CD4-positive, alpha-beta T cell treated with Interleukin-6 at 100 ng/mL for 8 hours (primary cell): ENCODE measurements at regions not wholly inside any gene's neighbourhood (a gene's known extent, or its start where the extent isn't known, plus 50 kb on each side); places are given as distances from the start of the nearest gene placed in this dataset.
"Not testable (repeated sequence)": the region's sequence is repeated elsewhere in the genome, so short reads cannot be mapped to it uniquely, and the experiment has no call there.

ENCODE experiments used
- DNase-seq: peaks from one replicate; pipeline ENCODE4 v3.0.0-alpha.2; 2020; ENCODE audit warnings: mixed read lengths, low spot score

DNA sequence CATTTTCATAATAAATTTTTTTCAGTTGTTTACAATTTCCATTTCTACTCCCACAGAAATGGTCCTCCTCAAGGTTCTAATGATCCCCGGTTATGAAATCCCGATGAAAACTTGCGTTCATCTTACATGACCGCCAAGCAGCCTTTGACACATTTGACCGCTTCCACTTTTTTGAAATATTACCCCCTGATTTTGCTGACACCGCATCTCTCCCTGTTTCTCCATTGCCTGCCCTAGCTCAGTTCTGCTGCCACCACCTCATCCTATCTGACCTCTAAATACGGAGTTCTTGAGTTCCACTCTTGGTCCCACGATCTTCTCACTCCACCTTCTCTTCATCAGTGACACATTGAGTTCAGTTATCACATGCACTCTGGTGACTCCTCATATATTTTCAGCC, 74.1 kb downstream of the SLC35B3 start:
- DNase-seq: no peak

GRCh38 chr6:8352966-8353340, 82.4 kb downstream of the SLC35B3 start:
- no peak for DNase-seq

- DNase-seq: no peak
These were observed 82.9 kb downstream of the SLC35B3 start for GRCh38 chr6:8352335-8352965.

- DNase-seq: no peak
These were observed 91.7 kb downstream of the SLC35B3 start for GRCh38 chr6:8343600-8343999.

DNA sequence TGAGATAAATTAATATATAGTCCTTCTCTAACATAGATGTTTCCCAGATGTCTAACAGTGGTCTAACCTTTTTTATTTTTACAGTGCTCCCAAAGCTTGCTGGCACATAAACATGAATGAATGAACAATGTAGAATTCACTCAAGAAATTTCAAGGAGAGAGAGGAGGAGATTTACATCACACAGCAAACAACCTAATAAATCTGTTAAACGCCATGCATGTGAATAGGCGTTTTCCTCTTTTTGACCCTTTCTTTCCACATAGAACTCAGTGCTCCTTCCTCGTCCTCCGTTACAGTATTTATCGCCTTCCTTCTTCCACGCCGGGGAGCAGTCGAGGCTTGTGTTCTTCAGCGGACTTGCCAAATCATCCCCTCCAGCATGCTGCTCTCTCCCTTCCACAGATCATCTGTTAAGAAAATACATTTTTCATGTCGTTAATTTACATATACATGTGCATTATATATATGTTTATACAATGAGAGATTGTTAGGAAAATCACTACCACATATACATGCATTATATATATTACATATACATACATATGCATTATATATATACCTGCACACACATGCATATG, 93.0 kb downstream of the SLC35B3 start:
- no peak for DNase-seq

DNA sequence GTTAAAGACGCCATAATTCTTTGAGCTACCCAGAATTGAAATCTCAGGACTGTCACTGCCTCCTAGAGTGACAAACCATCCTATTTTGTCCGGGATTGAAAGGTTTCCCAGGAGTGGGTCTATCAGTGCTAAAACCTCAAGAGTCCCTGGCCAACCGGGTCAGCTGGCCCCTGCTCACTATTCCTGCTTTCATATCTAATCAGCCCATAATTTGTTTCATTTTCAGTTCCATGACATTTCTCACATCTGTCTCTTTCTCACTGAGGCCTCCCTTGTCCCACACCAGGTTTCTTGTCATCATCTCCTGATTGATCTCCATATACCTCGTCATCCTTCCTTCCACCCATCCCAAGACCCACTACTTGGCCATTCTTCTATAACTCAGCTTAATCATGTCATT, 98.2 kb downstream of the SLC35B3 start:
- no peak for DNase-seq

DNA sequence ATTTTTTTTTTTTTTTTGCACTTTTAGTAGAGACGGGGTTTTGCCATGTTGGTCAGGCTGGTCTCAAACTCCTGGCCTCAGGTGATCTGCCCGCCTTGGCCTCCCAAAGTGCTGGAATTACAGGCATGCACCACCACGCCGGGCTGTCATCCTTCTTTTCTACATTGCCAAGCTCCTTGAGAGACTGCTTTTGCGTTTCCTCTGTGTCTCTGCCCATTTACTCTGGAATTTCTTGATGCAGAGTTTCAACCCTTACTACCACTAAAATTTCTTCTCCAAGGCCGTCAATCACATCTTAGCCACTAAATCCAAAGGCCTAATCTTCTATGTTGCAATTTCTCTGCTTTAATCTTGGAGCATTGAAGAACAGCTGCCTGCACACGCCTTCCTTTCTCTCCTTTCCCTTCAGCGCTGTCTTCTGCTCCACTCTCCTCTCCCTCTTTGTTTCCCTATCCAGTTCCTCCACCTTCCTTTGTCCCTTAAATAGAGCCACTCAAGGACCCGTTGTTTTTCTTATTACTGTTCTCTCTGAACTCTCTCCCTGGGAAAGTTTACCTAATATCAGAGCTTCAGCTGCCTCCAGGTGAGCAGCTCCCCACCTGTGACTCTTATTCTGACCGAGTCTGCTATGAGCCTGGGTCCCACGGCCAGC, 98.8 kb downstream of the SLC35B3 start:
- no peak for DNase-seq

DNA sequence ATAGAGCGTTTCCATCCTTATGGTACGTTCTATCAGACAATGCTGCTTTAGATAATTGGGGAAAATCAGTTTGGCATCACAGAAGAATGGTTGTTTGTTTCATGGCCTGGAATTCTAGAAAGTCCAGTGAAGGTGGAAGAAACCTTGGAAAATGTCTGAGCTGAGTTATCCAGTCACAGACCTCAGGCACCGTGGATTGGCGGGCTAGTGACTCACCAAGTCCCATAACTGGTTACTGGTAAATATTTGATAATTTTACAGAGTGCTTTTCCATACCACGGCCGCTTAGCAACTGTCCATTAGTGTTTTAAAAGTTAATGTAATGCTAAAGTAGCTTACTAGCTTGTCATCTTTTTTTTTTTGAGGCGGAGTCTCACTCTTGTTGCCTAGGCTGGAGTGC, 99.4 kb downstream of the SLC35B3 start:
- no peak for DNase-seq

GRCh38 chr6:8335381-8335780, 100.0 kb downstream of the SLC35B3 start:
- no peak for DNase-seq

DNA sequence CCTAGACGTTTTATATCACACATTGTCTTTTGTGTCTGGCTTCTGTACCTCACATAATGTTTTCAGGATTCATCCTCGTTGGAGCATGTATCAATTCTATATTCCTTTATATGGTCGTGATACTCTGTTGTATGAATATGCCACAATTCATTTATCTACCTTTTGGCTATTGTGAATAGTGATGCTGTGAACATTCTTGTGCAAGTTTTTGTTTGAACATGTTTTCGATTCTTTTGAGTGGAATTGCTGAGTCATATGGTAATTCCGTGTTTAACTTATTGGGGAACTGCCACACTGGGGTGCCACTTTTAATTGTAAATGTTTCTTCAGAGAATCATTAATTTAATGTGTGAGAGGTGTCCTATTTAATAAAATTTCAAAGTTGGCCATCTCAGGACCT, 101.2 kb downstream of the SLC35B3 start:
- no peak for DNase-seq

DNA sequence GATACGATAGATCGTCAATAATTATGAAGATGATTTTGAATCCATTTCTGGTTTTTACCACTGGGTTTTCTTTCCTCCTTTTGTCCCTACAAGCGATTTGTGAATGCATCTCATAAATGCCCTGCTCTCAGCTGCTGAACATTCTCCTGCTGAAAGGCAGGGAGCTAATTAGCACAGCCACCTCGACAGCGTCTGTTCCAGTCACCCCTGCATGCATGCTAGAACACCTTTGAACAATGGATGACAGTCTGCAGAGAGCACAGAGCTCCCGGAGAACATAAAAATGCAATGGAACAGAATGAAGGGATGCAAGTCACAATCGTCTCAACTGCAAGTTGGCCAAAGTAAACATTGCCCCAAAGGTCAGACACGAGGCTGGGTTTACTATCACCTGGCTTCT, 105.8 kb downstream of the SLC35B3 start:
- no peak for DNase-seq

DNA sequence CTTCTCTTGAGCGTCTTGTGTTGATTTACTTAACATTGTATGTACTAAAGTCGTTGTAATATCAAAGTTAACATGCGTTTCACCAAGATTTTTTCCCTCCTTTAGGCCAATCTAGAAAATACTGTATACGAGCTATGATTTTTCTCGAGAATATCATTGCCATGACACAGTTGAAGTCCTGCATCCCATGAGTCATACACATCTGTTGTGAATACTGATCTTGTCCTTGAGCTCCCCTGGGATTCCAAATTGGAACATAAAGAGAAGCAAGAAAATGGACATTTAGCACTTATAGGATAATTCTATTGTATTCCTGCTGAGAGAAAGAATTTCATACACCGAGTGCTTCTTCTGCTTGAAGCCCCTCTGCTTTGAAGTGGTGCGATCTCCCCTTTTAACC, 109.6 kb downstream of the SLC35B3 start:
- no peak for DNase-seq

- DNase-seq: no peak
These were observed 112.7 kb downstream of the SLC35B3 start for GRCh38 chr6:8322659-8323058.

DNA sequence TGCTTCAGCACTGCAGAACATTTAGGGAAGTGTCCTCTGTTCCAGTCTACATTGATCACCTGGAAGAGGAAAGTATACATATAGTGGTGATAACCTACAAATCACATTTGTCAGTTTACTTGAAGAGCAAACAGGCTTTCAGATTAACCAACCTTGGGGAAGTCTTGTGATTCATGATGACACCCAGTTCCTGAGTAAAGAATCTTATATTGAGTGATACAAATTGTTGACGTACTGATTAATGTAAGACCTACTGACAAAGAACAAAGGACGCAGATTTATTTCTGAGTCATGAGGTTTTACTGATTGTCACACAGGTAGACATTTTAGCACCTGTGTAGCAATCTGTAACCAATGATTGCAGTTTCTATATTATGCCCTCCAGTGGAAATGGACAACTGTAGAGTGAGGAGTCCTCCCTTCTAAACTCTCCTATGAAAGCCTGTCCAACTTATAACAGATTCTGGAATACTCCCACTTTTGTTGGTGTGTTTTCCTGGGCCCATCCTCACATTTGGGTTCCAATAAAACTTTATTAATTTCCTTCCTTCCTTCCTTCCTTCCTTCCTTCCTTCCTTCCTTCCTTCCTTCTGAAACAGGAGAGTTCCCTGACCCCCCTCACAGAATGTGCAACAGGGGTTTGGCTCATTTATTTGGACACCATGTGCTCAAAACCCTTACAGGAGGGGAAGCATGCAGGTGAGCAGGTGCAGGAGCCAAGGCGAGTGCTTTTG, 113.5 kb downstream of the SLC35B3 start:
- DNase-seq: no peak

DNA sequence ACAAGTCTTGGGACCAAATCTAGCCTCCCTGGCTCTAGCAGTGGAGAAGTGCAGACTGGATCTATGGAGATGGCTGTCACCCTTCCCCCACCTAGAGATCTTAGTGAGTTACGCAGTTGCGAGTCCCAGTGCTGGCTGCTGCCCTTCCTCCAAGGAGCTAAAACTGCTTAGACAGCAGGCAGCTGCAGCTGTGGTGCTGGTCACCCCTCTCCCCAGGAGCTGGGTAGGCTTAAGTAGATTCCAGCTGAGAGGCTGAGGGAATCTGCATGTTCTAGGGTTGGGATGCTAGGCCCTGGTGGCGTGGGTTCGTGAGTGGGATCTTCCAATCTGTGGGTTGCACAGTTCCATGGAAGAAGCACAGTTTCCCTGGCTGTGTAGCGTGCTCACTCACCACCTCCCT, 120.2 kb downstream of the SLC35B3 start:
- no peak for DNase-seq

DNA sequence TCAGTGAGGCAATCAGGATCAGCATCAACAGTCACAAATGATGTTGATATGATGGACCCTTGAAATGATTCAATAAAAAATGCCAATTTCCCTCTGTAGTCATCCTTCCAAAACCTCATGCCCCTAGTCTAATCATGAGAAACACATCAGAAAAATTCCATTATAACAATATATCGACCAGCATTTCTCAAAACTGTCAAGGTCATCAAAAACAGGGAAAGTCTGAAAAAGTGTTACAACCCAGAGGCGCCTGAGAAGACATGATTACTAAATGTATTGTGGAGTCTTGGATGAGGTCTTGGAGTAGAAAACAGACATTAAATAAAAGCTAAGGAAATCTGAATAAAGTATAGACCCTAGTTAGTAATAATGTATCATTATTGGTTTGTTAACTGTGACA, 133.8 kb downstream of the SLC35B3 start:
- no peak for DNase-seq

GRCh38 chr6:8299034-8299433, 136.3 kb downstream of the SLC35B3 start:
- no peak for DNase-seq

GRCh38 chr6:8282946-8283345, 152.4 kb downstream of the SLC35B3 start:
- not testable (repeated sequence) for DNase-seq

DNA sequence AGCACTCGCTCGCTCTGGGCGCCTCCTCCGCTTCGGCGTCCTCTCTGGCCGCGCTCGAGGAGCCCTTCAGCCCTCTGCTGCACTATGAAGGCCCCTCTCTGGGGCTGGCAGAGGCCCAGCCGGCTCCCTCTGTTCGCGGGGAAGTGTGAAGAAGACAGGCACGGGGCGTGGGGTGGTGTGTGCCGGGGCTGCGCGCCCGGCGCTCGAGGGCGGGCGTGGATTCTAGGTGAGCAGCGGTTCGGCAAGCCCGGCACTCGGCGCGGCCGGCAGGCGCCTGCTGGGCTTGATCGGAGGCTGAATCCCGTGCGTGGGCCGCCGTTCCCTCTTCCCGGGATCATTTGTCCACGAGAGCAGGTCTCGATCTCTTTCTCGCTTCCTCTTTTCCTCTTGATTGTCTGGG, 153.0 kb downstream of the SLC35B3 start:
- DNase-seq: no peak

DNA sequence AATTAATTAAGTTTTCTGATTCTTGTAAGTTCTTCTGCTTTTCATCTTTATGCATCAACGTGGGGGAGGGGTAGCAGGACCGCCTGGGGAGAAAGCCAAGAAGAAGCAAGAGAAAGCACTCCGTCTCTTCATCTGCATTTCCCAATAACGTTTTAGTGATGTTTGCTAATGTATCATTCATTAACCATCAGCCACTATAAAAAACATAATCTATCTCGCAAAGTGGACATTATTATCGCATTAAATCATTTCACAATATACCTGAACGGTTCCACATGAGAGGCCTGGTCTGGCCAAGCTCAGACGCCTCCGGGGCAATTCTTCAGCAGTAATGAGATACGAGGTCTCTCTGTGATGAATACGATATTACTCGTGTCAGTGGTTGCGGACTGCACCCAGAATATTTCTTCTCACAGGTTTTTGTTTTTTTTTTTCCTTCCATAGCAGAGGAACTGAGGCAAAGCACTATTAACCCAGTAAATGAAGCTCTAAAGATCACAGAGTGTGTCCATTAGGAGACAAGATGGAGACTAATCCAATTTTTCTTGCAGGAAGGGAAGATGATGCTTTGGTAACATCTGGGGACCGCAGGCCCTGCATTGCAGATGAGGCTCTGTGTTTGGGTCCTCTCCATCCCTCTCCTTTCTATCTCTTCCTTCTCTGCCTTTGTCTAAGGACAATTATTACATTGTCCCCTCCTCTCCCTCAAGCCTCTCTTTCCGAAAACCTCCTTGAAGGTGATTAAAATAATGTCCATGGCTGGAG, 156.1 kb downstream of the SLC35B3 start:
- no peak for DNase-seq

- no peak for DNase-seq
These were observed 156.8 kb downstream of the SLC35B3 start for GRCh38 chr6:8278562-8278961.

- DNase-seq: no peak
These were observed 157.6 kb downstream of the SLC35B3 start for GRCh38 chr6:8277769-8278168.
